CD14-positive monocyte (primary cell): ENCODE measurements at regions not wholly inside any gene's neighbourhood (a gene's known extent, or its start where the extent isn't known, plus 50 kb on each side); places are given as distances from the start of the nearest gene placed in this dataset.

Experiments used
- DNase-seq, 3 donors: peaks; one replicate each; pipeline ENCODE4 v3.0.0-alpha.2; 2011 to 2022
- H2AFZ ChIP-seq: 2 replicates; pipeline ENCODE4 v1.6.0; 2012; ENCODE audit warnings: mild to moderate bottlenecking, low read depth, low read length, inconsistent platforms; ENCODE audit not compliant: insufficient read depth, poor library complexity, severe bottlenecking
- H3K27ac ChIP-seq, 2 donors: 1 replicate in 1 of 2; 2 replicates in 1 of 2; pipeline ENCODE4 v1.5.1; 2012 to 2013; ENCODE audit warnings: low read length in 2 of 2, control low read depth in 1 of 2, inconsistent platforms in 1 of 2, low read depth in 1 of 2, mild to moderate bottlenecking in 1 of 2
- H3K27me3 ChIP-seq, 2 donors: one replicate each; pipeline versions ENCODE4 v1.6.0 to v1.6.1; 2011 to 2013; ENCODE audit warnings: low read length in 2 of 2; ENCODE audit not compliant: control insufficient read depth in 2 of 2, insufficient read depth in 2 of 2
- H3K36me3 ChIP-seq, 2 donors: replicated peaks in 1 of 2; 1 replicate in 1 of 2; 2 replicates in 1 of 2; pipeline versions ENCODE4 v1.5.1 to v1.6.1; 2012 to 2013; ENCODE audit warnings: low read length in 2 of 2, control low read depth in 1 of 2, inconsistent platforms in 1 of 2, mild to moderate bottlenecking in 1 of 2; ENCODE audit not compliant: insufficient read depth in 2 of 2, control insufficient read depth in 1 of 2
- H3K4me1 ChIP-seq, 2 donors: 1 replicate in 1 of 2; 2 replicates in 1 of 2; pipeline versions ENCODE4 v1.5.1 to v1.6.1; 2012 to 2013; ENCODE audit warnings: low read length in 2 of 2, control low read depth in 1 of 2, inconsistent platforms in 1 of 2, mild to moderate bottlenecking in 1 of 2, moderate library complexity in 1 of 2; ENCODE audit not compliant: insufficient read depth in 2 of 2, control insufficient read depth in 1 of 2
- H3K4me2 ChIP-seq: replicated peaks from 2 replicates; pipeline ENCODE3; 2012; ENCODE audit warnings: low read length, moderate library complexity, mild to moderate bottlenecking; ENCODE audit not compliant: poor library complexity, severe bottlenecking; ENCODE audit errors: extremely low read depth
- H3K4me3 ChIP-seq, 3 experiments: fragments of 200-600 bp in 1 of 3; sonication (generic) in 1 of 3; replicated peaks in 1 of 3; 1 replicate in 2 of 3; 2 replicates in 1 of 3; pipeline ENCODE4 v1.5.1; 2011 to 2013; ENCODE audit warnings: low read length in 3 of 3, mild to moderate bottlenecking in 3 of 3, control low read depth in 2 of 3, low read depth in 2 of 3, inconsistent platforms in 1 of 3, moderate library complexity in 1 of 3
- H3K79me2 ChIP-seq: 2 replicates; pipeline ENCODE4 v1.6.0; 2012; ENCODE audit warnings: mild to moderate bottlenecking, control low read depth, inconsistent platforms, low read length, moderate library complexity; ENCODE audit not compliant: insufficient read depth
- H3K9ac ChIP-seq: 2 replicates; pipeline ENCODE4 v1.6.0; 2017; ENCODE audit warnings: low read length, mild to moderate bottlenecking; ENCODE audit not compliant: insufficient read depth, poor library complexity, severe bottlenecking
- H3K9me3 ChIP-seq, 2 donors: replicated peaks in 1 of 2; 1 replicate in 1 of 2; 2 replicates in 1 of 2; pipeline versions ENCODE4 v1.5.1 to v1.6.1; 2012 to 2013; ENCODE audit warnings: low read length in 2 of 2, control low read depth in 1 of 2; ENCODE audit not compliant: control insufficient read depth in 1 of 2, insufficient read depth in 1 of 2
- H4K20me1 ChIP-seq: 2 replicates; pipeline ENCODE4 v1.6.0; 2012; ENCODE audit warnings: mild to moderate bottlenecking, low read length, control low read depth, moderate library complexity; ENCODE audit not compliant: insufficient read depth
- H3K27ac Mint-ChIP-seq, 7 donors: one replicate each; pipeline ENCODE4 v1.8.0; 2020; ENCODE audit warnings: mild to moderate bottlenecking in 7 of 7, mixed read lengths in 7 of 7, moderate library complexity in 6 of 7, inconsistent platforms in 2 of 7
- H3K27me3 Mint-ChIP-seq, 3 donors: one replicate each; pipeline ENCODE4 v1.8.0; 2021 to 2022; ENCODE audit warnings: low read depth in 3 of 3, mild to moderate bottlenecking in 3 of 3, mixed read lengths in 3 of 3, moderate library complexity in 3 of 3, inconsistent platforms in 1 of 3
- H3K36me3 Mint-ChIP-seq, 2 donors: one replicate each; pipeline ENCODE4 v1.8.0; 2020; ENCODE audit warnings: mixed read lengths in 2 of 2, inconsistent platforms in 1 of 2, mild to moderate bottlenecking in 1 of 2
- H3K4me1 Mint-ChIP-seq: one replicate; pipeline ENCODE4 v1.8.0; 2020; ENCODE audit warnings: mild to moderate bottlenecking, mixed read lengths
- H3K4me3 Mint-ChIP-seq, 2 donors: one replicate each; pipeline ENCODE4 v1.8.0; 2020; ENCODE audit warnings: mild to moderate bottlenecking in 2 of 2, mixed read lengths in 2 of 2, moderate library complexity in 1 of 2
- H3K9me3 Mint-ChIP-seq, 7 donors: one replicate each; pipeline ENCODE4 v1.8.0; 2020 to 2022; ENCODE audit warnings: mixed read lengths in 7 of 7, mild to moderate bottlenecking in 6 of 7, moderate library complexity in 6 of 7, inconsistent platforms in 2 of 7
- WGBS: methylation state at CpG from one replicate; pipeline ENCODE4 v1.1.5; 2013; ENCODE audit warnings: missing lambda C conversion rate; ENCODE audit not compliant: insufficient coverage; 5-methylcytosine and 5-hydroxymethylcytosine counted together
- intact Hi-C, 2 donors: fragments of 100-400 bp; cut with micrococcal nuclease; formaldehyde crosslinking; loops; one replicate each; pipeline versions ENCODE4 v1.15.0 to v1.15.1; 2023
- TF ChIP-seq, protein P1 (sequence below): fragments of 200-600 bp; IDR thresholded peaks from one replicate; pipeline ENCODE4 v1.8.0; 2022; ENCODE audit warnings: antibody characterized with exemption, mild to moderate bottlenecking

DNA sequence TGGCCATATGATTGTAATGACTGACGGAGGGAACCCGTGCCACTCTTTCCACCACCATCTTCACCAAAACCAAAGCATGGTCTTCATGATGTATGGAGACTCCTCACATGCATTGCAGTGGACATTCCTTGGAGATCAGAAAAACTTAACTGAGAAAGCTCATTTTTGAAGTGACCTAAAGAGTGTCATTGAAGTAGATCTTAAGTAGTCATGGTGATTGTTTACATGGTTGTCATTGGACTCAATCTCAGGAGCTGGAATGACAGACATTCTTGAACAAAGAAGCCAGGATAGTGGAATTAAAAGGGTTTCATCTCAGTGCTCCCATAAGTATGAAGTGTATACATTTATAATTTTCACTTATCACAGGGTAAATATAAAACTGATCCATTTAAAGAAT, 236.7 kb upstream of the IPO5 start:
- DNase-seq: no peak
- intact Hi-C loops: no loop called here
- WGBS: 83% methylated on average over 1 of the region's 2 CpGs
- no peaks in the 10 kb centered on the region for H3K9me3 ChIP-seq
- no peaks in the 10 kb centered on the region for H3K36me3 ChIP-seq
- TF ChIP-seq, protein P1, sequence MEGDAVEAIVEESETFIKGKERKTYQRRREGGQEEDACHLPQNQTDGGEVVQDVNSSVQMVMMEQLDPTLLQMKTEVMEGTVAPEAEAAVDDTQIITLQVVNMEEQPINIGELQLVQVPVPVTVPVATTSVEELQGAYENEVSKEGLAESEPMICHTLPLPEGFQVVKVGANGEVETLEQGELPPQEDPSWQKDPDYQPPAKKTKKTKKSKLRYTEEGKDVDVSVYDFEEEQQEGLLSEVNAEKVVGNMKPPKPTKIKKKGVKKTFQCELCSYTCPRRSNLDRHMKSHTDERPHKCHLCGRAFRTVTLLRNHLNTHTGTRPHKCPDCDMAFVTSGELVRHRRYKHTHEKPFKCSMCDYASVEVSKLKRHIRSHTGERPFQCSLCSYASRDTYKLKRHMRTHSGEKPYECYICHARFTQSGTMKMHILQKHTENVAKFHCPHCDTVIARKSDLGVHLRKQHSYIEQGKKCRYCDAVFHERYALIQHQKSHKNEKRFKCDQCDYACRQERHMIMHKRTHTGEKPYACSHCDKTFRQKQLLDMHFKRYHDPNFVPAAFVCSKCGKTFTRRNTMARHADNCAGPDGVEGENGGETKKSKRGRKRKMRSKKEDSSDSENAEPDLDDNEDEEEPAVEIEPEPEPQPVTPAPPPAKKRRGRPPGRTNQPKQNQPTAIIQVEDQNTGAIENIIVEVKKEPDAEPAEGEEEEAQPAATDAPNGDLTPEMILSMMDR: no peak
- no peaks in the 10 kb centered on the region for H4K20me1 ChIP-seq
- Mint-ChIP-seq H3K27ac (no peak overlapping the region), H3K4me1 (no peaks in the 10 kb centered on the region), H3K36me3 (no peaks in the 10 kb centered on the region), H3K9me3 (no peaks in the 10 kb centered on the region), H3K27me3 (no peaks in the 10 kb centered on the region), H3K4me3 (no peak overlapping the region)
- H3K4me3 ChIP-seq: no peak overlapping the region
- H3K79me2 ChIP-seq: no peaks in the 10 kb centered on the region
- no peaks in the 10 kb centered on the region for H3K4me1 ChIP-seq
- H3K9ac ChIP-seq: no peak overlapping the region
- no peak overlapping the region for H3K27ac ChIP-seq
- no peaks in the 10 kb centered on the region for H3K27me3 ChIP-seq
- no peak overlapping the region for H2AFZ ChIP-seq
- no peak overlapping the region for H3K4me2 ChIP-seq

DNA sequence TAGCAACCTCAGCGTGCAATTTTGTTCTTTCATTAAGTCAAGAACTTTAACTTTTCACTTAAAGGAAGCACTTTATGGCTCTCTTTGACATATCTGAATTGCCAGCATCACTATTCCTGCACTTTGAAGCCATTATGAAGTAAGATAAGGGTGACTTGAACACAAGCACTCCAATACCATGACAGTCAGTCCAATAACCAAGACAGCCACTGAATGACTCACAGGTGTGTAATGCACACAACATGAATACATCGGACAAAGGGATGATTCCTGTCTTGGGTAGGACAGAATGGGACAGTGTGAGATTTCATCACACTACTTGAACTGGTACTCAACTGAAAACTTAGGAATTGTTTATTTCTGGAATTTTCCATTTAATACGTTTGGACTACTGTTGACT, 233.7 kb upstream of the IPO5 start:
- H2AFZ ChIP-seq: no peak overlapping the region
- no CpG with 5 or more reads among the region's 3 CpGs for WGBS
- no peaks in the 10 kb centered on the region for H4K20me1 ChIP-seq
- Mint-ChIP-seq H3K36me3 (no peaks in the 10 kb centered on the region), H3K9me3 (peaks cover 0 to 2% (median 0%) of the 10 kb centered on the region in 7 donors), H3K27ac (no peak overlapping the region), H3K4me1 (no peaks in the 10 kb centered on the region), H3K4me3 (no peak overlapping the region), H3K27me3 (peaks cover 0 to 3% (median 0%) of the 10 kb centered on the region in 3 donors)
- H3K4me2 ChIP-seq: no peak overlapping the region
- no peaks in the 10 kb centered on the region for H3K79me2 ChIP-seq
- H3K27me3 ChIP-seq: no peaks in the 10 kb centered on the region
- no peaks in the 10 kb centered on the region for H3K4me1 ChIP-seq
- TF ChIP-seq, protein P1: no peak
- intact Hi-C loops: no loop called here
- no peak for DNase-seq
- H3K36me3 ChIP-seq: no peaks in the 10 kb centered on the region
- no peak overlapping the region for H3K4me3 ChIP-seq
- no peaks in the 10 kb centered on the region for H3K9me3 ChIP-seq
- no peak overlapping the region for H3K27ac ChIP-seq
- no peak overlapping the region for H3K9ac ChIP-seq
